ENCODE measurements at regions not wholly inside any gene's neighbourhood (a gene's known extent, or its start where the extent isn't known, plus 50 kb on each side); places are given as distances from the start of the nearest gene placed in this dataset.

GRCh38 chr4:126221282-126221681 is 906.5 kb downstream of the FAT4 start:
- H3K4me3 ChIP-seq (ENCODE audit: low read length in 2 of 2), result no peak overlapping the region
- no peaks in the 10 kb centered on the region for H3K27me3 ChIP-seq (ENCODE audit: control insufficient read depth in 2 of 2, insufficient read depth in 2 of 2, low read length in 2 of 2)
- no peaks in the 10 kb centered on the region for H3K9me3 ChIP-seq (ENCODE audit: control insufficient read depth in 2 of 2, low read length in 2 of 2)
- no peak overlapping the region for H3K27ac ChIP-seq (ENCODE audit: low read depth in 2 of 2, low read length in 2 of 2)
- no peaks in the 10 kb centered on the region for H3K36me3 ChIP-seq (ENCODE audit: control insufficient read depth in 2 of 2, insufficient read depth in 2 of 2, low read length in 2 of 2)
- no peak overlapping the region for H3K9ac ChIP-seq (ENCODE audit: low read depth in 1 of 2, low read length in 2 of 2)
- no peaks in the 10 kb centered on the region for H3K4me1 ChIP-seq (ENCODE audit: control insufficient read depth in 2 of 2, insufficient read depth in 2 of 2, low read length in 2 of 2)

- H3K9ac ChIP-seq (ENCODE audit: low read depth in 1 of 2, low read length in 2 of 2), result no peak overlapping the region
- no peak overlapping the region for H3K4me3 ChIP-seq (ENCODE audit: low read length in 2 of 2)
- H3K27ac ChIP-seq (ENCODE audit: low read depth in 2 of 2, low read length in 2 of 2), result no peak overlapping the region
- no peaks in the 10 kb centered on the region for H3K9me3 ChIP-seq (ENCODE audit: control insufficient read depth in 2 of 2, low read length in 2 of 2)
- no peaks in the 10 kb centered on the region for H3K27me3 ChIP-seq (ENCODE audit: control insufficient read depth in 2 of 2, insufficient read depth in 2 of 2, low read length in 2 of 2)
- H3K4me1 ChIP-seq (ENCODE audit: control insufficient read depth in 2 of 2, insufficient read depth in 2 of 2, low read length in 2 of 2), result no peaks in the 10 kb centered on the region
- no peaks in the 10 kb centered on the region for H3K36me3 ChIP-seq (ENCODE audit: control insufficient read depth in 2 of 2, insufficient read depth in 2 of 2, low read length in 2 of 2)
Measured at GRCh38 chr4:126221717-126222340, 907.1 kb downstream of the FAT4 start.

GRCh38 chr4:126223784-126224407 is 909.1 kb downstream of the FAT4 start:
- no peaks in the 10 kb centered on the region for H3K4me1 ChIP-seq (ENCODE audit: control insufficient read depth in 2 of 2, insufficient read depth in 2 of 2, low read length in 2 of 2)
- H3K9ac ChIP-seq (ENCODE audit: low read depth in 1 of 2, low read length in 2 of 2), result no peak overlapping the region
- no peak overlapping the region for H3K27ac ChIP-seq (ENCODE audit: low read depth in 2 of 2, low read length in 2 of 2)
- no peak overlapping the region for H3K4me3 ChIP-seq (ENCODE audit: low read length in 2 of 2)
- H3K36me3 ChIP-seq (ENCODE audit: control insufficient read depth in 2 of 2, insufficient read depth in 2 of 2, low read length in 2 of 2), result no peaks in the 10 kb centered on the region
- no peaks in the 10 kb centered on the region for H3K27me3 ChIP-seq (ENCODE audit: control insufficient read depth in 2 of 2, insufficient read depth in 2 of 2, low read length in 2 of 2)
- H3K9me3 ChIP-seq (ENCODE audit: control insufficient read depth in 2 of 2, low read length in 2 of 2), result peaks cover 0 to 1% of the 10 kb centered on the region in 2 donors

GRCh38 chr4:126227428-126227827 is 912.7 kb downstream of the FAT4 start:
- Histone ChIP-seq H3K4me1 (ENCODE audit: control insufficient read depth in 2 of 2, insufficient read depth in 2 of 2, low read length in 2 of 2) (no peaks in the 10 kb centered on the region), H3K27ac (ENCODE audit: low read depth in 2 of 2, low read length in 2 of 2) (no peak overlapping the region), H3K27me3 (ENCODE audit: control insufficient read depth in 2 of 2, insufficient read depth in 2 of 2, low read length in 2 of 2) (no peaks in the 10 kb centered on the region)

GRCh38 chr4:126230269-126230668 is 915.5 kb downstream of the FAT4 start:
- H3K4me1 ChIP-seq (ENCODE audit: control insufficient read depth in 2 of 2, insufficient read depth in 2 of 2, low read length in 2 of 2), result no peaks in the 10 kb centered on the region
- H3K27ac ChIP-seq (ENCODE audit: low read depth in 2 of 2, low read length in 2 of 2), result no peak overlapping the region
- H3K9me3 ChIP-seq (ENCODE audit: control insufficient read depth in 2 of 2, low read length in 2 of 2), result peaks cover 2 to 5% of the 10 kb centered on the region in 2 donors
- H3K27me3 ChIP-seq (ENCODE audit: control insufficient read depth in 2 of 2, insufficient read depth in 2 of 2, low read length in 2 of 2), result no peaks in the 10 kb centered on the region
- no peaks in the 10 kb centered on the region for H3K36me3 ChIP-seq (ENCODE audit: control insufficient read depth in 2 of 2, insufficient read depth in 2 of 2, low read length in 2 of 2)
- H3K4me3 ChIP-seq (ENCODE audit: low read length in 2 of 2), result no peak overlapping the region
- H3K9ac ChIP-seq (ENCODE audit: low read depth in 1 of 2, low read length in 2 of 2), result no peak overlapping the region

More at GRCh38 chr4:126227428-126227827, 912.7 kb downstream of the FAT4 start:
- Histone ChIP-seq H3K36me3 (ENCODE audit: control insufficient read depth in 2 of 2, insufficient read depth in 2 of 2, low read length in 2 of 2) (no peaks in the 10 kb centered on the region), H3K9me3 (ENCODE audit: control insufficient read depth in 2 of 2, low read length in 2 of 2) (peaks cover 0 to 5% of the 10 kb centered on the region in 2 donors), H3K4me3 (ENCODE audit: low read length in 2 of 2) (no peak overlapping the region), H3K9ac (ENCODE audit: low read depth in 1 of 2, low read length in 2 of 2) (no peak overlapping the region)

- Histone ChIP-seq H3K4me1 (ENCODE audit: control insufficient read depth in 2 of 2, insufficient read depth in 2 of 2, low read length in 2 of 2) (no peaks in the 10 kb centered on the region), H3K36me3 (ENCODE audit: control insufficient read depth in 2 of 2, insufficient read depth in 2 of 2, low read length in 2 of 2) (no peaks in the 10 kb centered on the region), H3K9me3 (ENCODE audit: control insufficient read depth in 2 of 2, low read length in 2 of 2) (peaks cover 2 to 5% of the 10 kb centered on the region in 2 donors), H3K27me3 (ENCODE audit: control insufficient read depth in 2 of 2, insufficient read depth in 2 of 2, low read length in 2 of 2) (no peaks in the 10 kb centered on the region), H3K27ac (ENCODE audit: low read depth in 2 of 2, low read length in 2 of 2) (no peak overlapping the region), H3K9ac (ENCODE audit: low read depth in 1 of 2, low read length in 2 of 2) (no peak overlapping the region), H3K4me3 (ENCODE audit: low read length in 2 of 2) (no peak overlapping the region)
Measured at GRCh38 chr4:126233483-126233882, 918.7 kb downstream of the FAT4 start.

- Histone ChIP-seq H3K27me3 (ENCODE audit: control insufficient read depth in 2 of 2, insufficient read depth in 2 of 2, low read length in 2 of 2) (no peaks in the 10 kb centered on the region), H3K27ac (ENCODE audit: low read depth in 2 of 2, low read length in 2 of 2) (no peak overlapping the region), H3K9ac (ENCODE audit: low read depth in 1 of 2, low read length in 2 of 2) (no peak overlapping the region), H3K4me1 (ENCODE audit: control insufficient read depth in 2 of 2, insufficient read depth in 2 of 2, low read length in 2 of 2) (no peaks in the 10 kb centered on the region), H3K9me3 (ENCODE audit: control insufficient read depth in 2 of 2, low read length in 2 of 2) (peaks cover 0 to 2% of the 10 kb centered on the region in 2 donors), H3K36me3 (ENCODE audit: control insufficient read depth in 2 of 2, insufficient read depth in 2 of 2, low read length in 2 of 2) (no peaks in the 10 kb centered on the region), H3K4me3 (ENCODE audit: low read length in 2 of 2) (no peak overlapping the region)
Measured at GRCh38 chr4:126238013-126238412, 923.3 kb downstream of the FAT4 start.

- no peaks in the 10 kb centered on the region for H3K9me3 ChIP-seq (ENCODE audit: control insufficient read depth in 2 of 2, low read length in 2 of 2)
- H3K4me3 ChIP-seq (ENCODE audit: low read length in 2 of 2), result no peak overlapping the region
- no peak overlapping the region for H3K9ac ChIP-seq (ENCODE audit: low read depth in 1 of 2, low read length in 2 of 2)
- no peaks in the 10 kb centered on the region for H3K36me3 ChIP-seq (ENCODE audit: control insufficient read depth in 2 of 2, insufficient read depth in 2 of 2, low read length in 2 of 2)
- H3K4me1 ChIP-seq (ENCODE audit: control insufficient read depth in 2 of 2, insufficient read depth in 2 of 2, low read length in 2 of 2), result no peaks in the 10 kb centered on the region
- H3K27ac ChIP-seq (ENCODE audit: low read depth in 2 of 2, low read length in 2 of 2), result no peak overlapping the region
- H3K27me3 ChIP-seq (ENCODE audit: control insufficient read depth in 2 of 2, insufficient read depth in 2 of 2, low read length in 2 of 2), result no peaks in the 10 kb centered on the region
Measured at GRCh38 chr4:126241634-126242033, 926.9 kb downstream of the FAT4 start.

- no peaks in the 10 kb centered on the region for H3K36me3 ChIP-seq (ENCODE audit: control insufficient read depth in 2 of 2, insufficient read depth in 2 of 2, low read length in 2 of 2)
- H3K4me1 ChIP-seq (ENCODE audit: control insufficient read depth in 2 of 2, insufficient read depth in 2 of 2, low read length in 2 of 2), result no peaks in the 10 kb centered on the region
- H3K27me3 ChIP-seq (ENCODE audit: control insufficient read depth in 2 of 2, insufficient read depth in 2 of 2, low read length in 2 of 2), result no peaks in the 10 kb centered on the region
- H3K27ac ChIP-seq (ENCODE audit: low read depth in 2 of 2, low read length in 2 of 2), result no peak overlapping the region
- H3K9ac ChIP-seq (ENCODE audit: low read depth in 1 of 2, low read length in 2 of 2), result no peak overlapping the region
- no peaks in the 10 kb centered on the region for H3K9me3 ChIP-seq (ENCODE audit: control insufficient read depth in 2 of 2, low read length in 2 of 2)
- no peak overlapping the region for H3K4me3 ChIP-seq (ENCODE audit: low read length in 2 of 2)
Measured at GRCh38 chr4:126242679-126243390, 928.1 kb downstream of the FAT4 start.

- Histone ChIP-seq H3K9ac (ENCODE audit: low read depth in 1 of 2, low read length in 2 of 2) (no peak overlapping the region), H3K9me3 (ENCODE audit: control insufficient read depth in 2 of 2, low read length in 2 of 2) (no peaks in the 10 kb centered on the region)
Measured at GRCh38 chr4:126247409-126247808, 932.7 kb downstream of the FAT4 start.

More at GRCh38 chr4:126247409-126247808, 932.7 kb downstream of the FAT4 start:
- Histone ChIP-seq H3K36me3 (ENCODE audit: control insufficient read depth in 2 of 2, insufficient read depth in 2 of 2, low read length in 2 of 2) (no peaks in the 10 kb centered on the region), H3K4me3 (ENCODE audit: low read length in 2 of 2) (no peak overlapping the region), H3K27ac (ENCODE audit: low read depth in 2 of 2, low read length in 2 of 2) (no peak overlapping the region), H3K4me1 (ENCODE audit: control insufficient read depth in 2 of 2, insufficient read depth in 2 of 2, low read length in 2 of 2) (no peaks in the 10 kb centered on the region), H3K27me3 (ENCODE audit: control insufficient read depth in 2 of 2, insufficient read depth in 2 of 2, low read length in 2 of 2) (no peaks in the 10 kb centered on the region)

Measured in mucosa of rectum (tissue), 2 donors.